Peyer's patch (tissue), 4 donors: ENCODE measurements at regions not wholly inside any gene's neighbourhood (a gene's known extent, or its start where the extent isn't known, plus 50 kb on each side); places are given as distances from the start of the nearest gene placed in this dataset.

ENCODE experiments used
- CTCF ChIP-seq, 6 experiments: fragments of 450-650 bp in 4 of 6; fragments of 200-600 bp in 2 of 6; sonication (generic) in 1 of 6; IDR thresholded peaks; one replicate each; pipeline ENCODE4 v1.5.1; 2017 to 2019; ENCODE audit warnings: antibody characterized with exemption in 6 of 6, mild to moderate bottlenecking in 3 of 6, moderate library complexity in 1 of 6
- POLR2A ChIP-seq, 2 donors: fragments of 450-650 bp; IDR thresholded peaks; one replicate each; pipeline ENCODE4 v1.5.1; 2017; ENCODE audit warnings: antibody characterized with exemption in 2 of 2, mild to moderate bottlenecking in 2 of 2, moderate library complexity in 2 of 2

GRCh38 chr12:65620046-65620445 is 204.2 kb upstream of the HMGA2 start:
- TF ChIP-seq CTCF (IDR thresholded peaks at IDR 0.05) (no peak), POLR2A (IDR thresholded peaks at IDR 0.05) (no peak)
